GM18867 (cell line): ENCODE measurements at regions not wholly inside any gene's neighbourhood (a gene's known extent, or its start where the extent isn't known, plus 50 kb on each side); places are given as distances from the start of the nearest gene placed in this dataset.
"Not testable (repeated sequence)": the region's sequence is repeated elsewhere in the genome, so short reads cannot be mapped to it uniquely, and the experiment has no call there.

Source experiments
- ATAC-seq: cut with Tn5 transposase; IDR thresholded peaks from one replicate; pipeline ENCODE4 v1.9.1; 2021; ENCODE audit warnings: mild to moderate bottlenecking, moderate library complexity; ENCODE audit not compliant: unreplicated experiment

DNA sequence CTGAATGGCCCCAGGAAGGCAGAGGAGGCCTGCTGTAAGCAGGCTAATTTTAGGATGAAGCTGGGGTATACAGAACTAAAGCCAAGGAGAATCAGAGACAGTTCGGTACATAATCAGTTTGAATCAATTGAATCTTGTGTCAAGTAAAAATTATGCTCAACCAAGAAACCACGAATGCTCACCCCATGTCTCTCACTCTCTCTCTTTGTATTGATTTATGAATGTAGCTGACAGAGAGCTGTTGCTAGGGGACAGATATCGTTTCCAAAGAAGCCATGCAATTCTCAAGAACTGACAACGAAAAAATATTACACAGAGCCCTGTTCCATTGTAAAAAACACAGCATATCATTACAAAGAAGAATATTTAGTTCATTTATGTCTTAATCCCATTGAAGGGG lies 151.1 kb upstream of the PKP2 start:
- no peak for ATAC-seq

DNA sequence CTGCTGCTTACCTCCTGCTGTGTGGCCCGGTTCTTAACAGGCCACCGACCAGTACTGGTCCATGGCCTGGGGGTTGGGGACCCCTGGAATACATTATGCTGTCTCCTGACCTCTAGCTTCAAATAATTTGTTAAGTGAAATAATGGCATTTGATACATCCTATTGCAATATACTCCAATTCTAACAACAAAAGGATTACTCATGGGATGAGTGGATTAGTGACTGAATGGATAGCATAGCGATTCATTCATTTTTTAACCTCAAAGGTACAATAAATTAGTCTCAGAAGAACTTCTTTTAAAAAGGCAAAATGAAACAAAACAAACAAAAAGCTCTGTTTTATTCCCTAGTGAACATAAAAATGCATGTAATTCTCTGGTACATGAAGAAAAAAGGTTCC lies 147.9 kb upstream of the PKP2 start:
- ATAC-seq = no peak

DNA sequence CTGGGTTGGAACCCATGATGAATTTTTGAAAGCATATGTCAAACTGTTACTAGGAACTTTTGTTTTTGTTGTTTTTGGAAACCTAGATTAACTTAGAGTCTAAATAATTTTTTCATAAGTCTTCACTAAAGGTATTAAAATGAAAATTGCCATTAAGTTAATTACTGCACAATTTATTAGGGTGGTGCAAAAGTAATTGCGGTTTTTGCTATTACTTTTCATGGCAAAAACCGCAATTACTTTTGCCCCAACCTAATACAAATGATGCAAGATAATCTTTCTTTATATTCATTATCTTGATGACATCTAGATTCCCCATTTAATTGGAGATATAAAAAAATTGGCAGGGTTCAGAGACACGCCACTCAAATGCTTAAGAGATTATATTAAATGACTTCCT lies 145.0 kb upstream of the PKP2 start:
- no peak for ATAC-seq

DNA sequence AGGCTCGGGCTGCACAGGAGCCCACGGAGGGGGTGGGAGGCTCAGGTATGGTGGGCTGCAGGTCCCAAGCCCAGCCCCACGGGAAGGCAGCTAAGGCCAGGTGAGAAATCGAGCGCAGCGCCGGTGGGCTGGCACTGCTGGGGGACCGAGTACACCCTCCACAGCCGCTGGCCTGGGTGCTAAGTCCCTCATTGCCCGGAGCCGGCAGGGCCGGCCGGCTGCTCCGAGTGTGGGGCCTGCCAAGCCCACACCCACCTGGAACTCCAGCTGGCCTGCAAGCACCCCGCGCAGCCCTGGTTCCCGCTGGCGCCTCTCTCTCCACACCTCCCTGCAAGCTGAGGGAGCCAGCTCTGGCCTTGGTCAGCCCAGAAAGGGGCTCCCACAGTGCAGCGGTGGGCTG lies 137.4 kb upstream of the PKP2 start:
- not testable (repeated sequence) for ATAC-seq

DNA sequence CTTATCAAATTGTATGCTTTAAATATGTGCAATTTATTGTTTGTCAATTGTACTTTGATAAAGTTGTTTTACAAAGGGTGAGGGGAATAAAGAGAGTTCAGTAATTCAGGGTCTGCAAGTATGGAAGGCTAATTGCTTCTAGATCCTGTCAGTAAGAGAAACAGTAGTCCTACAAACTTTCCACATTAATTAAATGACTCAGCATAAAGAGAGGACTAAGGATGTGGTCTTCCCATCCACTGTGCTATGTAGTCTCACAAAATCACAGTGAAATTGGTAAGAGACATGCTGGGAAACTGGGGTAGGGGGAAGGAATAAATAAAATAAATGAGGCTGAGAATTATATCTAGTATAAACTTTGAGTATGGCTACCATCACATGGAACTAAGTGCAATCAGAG lies 130.2 kb upstream of the PKP2 start:
- ATAC-seq = no peak

DNA sequence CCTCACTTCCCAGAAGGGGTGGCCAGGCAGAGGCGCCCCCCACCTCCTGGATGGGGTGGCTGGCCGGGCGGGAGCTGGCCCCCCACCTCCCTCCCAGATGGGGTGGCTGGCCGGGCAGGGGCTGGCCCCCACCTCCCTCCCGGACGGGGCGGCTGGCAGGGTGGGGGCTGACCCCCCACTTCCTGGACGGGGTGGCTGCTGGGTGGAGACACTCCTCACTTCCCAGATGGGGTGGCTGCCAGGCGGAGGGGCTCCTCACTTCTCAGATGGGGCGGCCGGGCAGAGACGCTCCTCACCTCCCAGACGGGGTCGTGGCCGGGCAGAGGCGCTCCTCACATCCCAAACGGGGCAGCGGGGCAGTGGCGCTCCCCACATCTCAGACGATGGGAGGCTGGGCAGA lies 126.1 kb upstream of the PKP2 start:
- not testable (repeated sequence) for ATAC-seq

DNA sequence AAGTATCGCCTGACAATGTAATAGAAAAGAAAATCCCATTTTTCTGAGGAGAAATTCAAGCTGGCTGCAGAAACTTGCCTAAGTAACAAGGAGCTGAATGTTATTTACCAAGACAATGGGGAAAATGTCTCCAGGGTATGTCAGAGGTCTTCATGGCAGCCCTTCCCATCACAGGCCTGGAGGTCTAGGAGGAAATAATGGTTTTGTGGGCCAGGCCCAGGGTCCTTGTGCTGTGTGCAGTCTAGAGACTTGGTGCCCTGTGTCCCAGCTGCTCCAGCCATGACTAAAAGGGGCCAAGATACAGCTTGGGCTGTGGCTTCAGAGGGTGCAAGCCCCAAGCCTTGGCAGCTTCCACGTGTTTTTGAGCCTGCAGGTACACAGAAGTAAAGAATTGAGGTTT lies 120.5 kb upstream of the PKP2 start:
- not testable (repeated sequence) for ATAC-seq

DNA sequence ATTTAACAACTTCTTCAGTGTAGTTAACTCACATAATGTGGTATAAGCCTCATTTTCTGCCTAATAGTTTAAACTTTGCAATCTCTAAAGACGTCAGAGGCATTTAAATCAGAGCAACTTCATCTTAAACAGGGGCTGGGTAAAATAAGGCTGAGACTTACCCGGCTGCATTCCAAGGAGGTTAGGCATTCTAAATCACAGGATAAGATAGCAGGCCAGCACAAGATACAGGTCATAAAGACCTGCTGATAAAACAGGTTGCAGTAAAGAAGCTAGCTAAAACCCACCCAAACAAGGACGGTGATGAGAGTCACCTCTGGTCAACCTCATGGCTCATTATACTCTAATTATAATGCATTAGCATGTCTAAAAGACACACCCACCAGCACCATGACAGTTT lies 115.6 kb upstream of the PKP2 start:
- ATAC-seq = no peak

DNA sequence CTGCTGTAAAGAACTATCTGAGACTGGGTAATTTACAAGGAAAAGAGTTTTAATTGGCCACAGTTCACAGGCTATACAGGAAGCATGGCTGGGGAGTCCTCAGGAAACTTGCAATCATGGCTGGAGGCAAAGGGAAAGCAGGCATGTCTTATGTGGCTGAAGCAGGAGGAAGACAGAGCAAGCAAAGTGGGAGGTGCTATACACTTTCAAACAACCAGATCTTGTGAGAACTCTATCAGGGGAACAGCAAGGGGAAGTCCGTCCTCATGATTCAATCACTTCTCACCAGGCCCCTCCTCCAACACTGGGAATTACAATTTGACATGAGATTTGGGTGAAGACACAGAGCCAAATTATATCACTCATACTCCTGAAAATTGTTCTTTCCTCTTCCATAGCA lies 109.5 kb upstream of the PKP2 start:
- ATAC-seq = no peak

DNA sequence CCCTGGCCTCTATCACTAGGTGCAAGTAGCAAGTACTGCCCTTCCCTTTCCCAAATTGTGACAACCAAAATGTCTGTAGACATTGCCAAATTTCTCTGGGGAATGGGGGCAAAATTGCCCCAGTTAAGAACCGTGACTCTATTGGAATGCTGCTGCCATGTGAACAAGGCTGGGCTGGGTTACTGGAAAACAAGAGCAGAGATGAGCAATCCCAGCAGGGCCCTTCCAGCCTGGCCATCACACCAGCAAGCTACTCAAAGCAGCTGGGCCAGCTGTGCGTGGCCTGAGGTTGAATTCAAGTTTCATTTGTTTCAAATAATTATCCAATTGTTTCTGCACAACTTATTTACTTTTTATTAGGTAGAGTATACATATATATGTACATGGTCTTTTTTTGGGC lies 103.4 kb upstream of the PKP2 start:
- no peak for ATAC-seq

DNA sequence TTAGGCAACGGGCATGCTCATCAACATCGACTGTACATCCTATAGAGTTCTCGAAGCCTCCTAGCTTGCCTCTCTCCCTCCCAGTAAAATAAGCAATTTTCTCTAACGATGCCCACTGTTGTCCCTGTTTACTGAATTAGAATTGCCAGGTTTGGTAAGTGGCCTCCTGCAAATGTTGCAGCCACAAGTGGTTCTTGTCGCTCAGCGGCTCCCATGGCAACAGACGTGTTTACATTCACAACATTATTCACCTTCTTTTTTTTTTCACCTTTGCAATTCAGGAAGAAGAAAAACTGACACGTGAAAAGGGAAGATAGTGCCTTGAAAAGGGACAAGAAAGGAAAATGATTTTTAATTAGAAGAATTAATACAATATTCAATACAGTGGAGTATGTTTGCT lies 100.9 kb upstream of the PKP2 start:
- ATAC-seq = no peak

DNA sequence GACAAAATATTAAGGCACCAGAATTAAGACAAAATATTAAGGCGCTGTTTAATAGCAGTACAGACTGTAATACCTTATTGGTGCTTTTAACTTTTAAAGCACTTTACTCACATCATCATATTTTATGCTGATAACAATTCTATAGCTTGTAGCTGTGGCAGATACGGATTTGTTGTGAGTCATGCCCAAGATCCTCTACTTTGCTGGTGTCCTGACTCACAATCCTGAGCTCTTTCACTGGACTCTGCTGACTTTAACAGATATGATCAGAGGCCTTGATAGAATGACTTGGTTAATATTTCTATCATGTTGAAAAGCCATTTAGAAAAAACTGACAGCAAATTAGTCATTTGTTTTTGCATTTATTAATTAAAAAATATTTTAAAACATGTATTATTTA lies 99.0 kb upstream of the PKP2 start:
- no peak for ATAC-seq

DNA sequence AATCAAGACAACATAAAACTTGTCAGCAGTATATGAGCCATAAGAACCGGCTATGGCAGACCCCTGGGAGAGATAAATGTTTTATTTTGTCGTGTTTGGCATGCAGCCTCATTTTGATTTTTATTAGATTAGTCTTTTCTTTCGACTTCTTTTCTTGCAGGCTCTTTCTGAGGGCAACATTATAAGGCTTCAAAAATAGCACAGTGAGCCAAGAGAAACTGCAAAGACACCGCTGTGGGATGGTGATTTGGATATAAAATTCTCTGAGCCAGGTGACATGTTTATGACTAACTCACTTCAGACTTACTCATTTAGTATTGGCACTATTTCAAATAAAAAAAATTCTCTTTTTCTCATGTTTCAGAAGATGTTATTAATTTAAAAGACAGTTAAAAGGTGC lies 96.8 kb upstream of the PKP2 start:
- ATAC-seq = no peak

DNA sequence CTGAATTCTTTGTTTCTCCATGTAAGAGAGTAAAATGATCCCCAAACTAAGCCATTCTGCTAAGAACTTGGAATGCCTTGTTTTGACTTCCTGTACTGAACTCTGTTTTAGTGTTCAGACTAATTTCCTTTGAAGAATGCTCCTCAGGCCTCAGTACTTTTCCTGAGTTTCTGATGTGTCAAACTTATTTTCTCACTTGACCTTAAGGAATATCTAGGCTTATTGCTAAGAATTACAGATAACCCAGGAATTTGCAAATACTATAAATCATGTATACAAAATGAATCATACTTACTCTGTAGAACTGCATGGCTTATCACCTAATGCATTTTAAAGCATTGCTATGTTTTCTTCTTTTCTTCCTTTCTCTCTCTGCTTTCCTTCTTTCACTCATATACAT lies 93.1 kb upstream of the PKP2 start:
- no peak for ATAC-seq

DNA sequence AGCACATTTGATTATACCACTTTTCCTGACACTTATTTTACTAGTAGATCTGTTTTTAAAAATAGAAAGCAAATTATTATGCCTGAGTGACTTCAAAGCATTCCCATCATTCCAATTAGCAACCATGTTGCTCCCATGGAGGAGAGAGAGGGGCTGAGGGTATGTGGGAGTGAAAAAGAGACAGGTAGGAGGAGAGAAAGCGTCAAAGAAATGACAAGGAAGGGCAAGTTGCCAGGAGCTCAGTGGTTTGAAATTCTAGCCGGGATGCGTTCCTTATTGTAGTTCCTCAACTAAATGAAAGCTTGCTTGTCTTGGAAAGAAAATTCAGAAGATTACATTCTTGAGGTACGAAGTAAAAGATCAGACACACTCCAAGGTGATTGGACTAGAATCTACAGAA lies 92.4 kb upstream of the PKP2 start:
- no peak for ATAC-seq

DNA sequence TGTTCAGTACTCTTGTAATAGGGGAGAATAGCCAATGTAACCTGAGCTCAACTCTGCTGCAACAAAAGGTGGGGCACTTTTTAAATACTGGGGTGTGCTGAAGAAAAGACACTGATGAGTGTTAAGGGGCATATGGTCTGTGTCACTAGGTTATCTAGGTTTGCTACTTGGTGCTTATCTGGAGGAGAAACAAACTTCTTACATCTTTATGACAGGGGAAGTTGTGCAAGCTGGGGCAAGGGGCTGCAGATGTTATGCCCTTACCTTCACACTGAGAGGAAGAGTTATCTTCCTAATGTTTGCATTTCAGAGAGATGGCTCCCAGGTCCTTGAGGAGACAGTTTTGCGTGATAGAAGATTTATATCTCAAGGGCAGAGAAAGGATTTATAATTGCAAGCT lies 90.9 kb upstream of the PKP2 start:
- no peak for ATAC-seq

DNA sequence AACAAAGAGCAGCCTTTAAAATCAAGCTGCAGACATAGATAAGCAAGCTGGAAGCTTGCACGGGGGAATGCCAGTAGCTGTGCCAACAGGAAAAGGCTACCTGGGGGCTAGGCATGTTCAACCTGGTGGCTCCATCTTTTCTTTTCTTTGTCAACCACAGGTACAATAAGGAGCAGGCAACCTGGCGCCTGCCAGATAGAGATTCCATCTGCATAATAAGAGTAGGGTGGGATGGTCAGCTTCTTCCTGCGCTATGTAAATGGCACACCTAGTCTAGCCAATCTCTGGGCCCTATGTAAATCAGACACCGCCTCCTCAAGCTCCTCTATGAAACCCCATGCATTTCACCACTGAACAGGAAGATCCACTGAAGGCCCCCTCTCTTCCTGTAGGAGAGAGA lies 87.4 kb upstream of the PKP2 start:
- ATAC-seq = no peak

DNA sequence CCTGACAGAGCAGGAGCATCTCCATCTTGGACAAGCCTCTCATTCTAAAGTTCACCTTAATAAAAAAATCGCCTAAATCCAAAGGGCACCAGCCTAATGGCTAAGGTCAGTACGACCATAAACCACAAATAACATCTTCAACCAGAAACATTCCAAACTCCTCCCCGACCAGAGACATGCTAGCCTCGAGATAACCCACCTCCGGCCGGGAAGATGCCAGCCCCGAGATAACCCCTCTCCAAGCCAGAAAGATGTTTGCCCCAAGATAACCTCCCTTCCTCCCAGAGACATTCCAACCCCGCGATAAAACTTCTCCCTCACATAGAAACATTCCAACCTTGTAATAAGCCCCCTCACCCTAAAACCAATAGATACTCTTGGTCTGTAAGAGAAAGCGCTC lies 86.8 kb upstream of the PKP2 start:
- no peak for ATAC-seq

DNA sequence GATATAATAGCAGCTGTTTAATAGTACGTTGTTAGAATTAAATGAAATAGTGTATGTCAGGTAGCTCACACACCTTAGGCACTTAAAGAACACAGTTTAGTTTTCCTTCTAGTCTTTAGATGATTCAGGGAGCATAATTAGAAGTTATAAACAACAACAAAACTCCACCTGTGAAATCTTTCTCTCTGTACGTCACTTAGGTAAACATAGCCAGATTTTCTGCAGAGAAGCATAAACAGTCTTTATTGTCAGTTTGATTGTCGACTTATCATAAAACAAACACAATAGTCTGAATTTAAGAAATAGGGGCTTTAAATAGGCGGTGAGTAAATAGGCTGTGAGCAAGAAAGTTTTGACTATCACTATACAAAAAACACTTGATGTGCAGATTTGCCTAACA lies 84.6 kb upstream of the PKP2 start:
- ATAC-seq = no peak

DNA sequence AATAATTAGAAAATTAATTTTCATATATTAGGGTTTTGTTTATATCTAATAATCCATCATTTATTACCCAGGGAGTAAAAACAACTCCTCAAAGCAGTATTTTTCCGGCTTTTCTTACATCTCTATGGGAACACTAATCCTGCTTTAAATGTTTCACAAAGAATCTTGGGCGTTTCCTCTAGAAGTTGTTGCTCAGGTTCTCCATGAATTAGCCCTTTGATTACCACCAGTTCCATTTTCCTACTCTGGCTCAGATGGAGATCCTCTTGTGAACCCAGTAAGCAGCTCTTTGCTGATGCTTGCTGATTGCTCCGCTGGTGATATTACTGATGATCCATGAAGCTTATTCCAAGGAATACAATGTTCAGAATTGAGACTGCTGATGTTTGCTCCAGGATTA lies 78.5 kb upstream of the PKP2 start:
- ATAC-seq = no peak

DNA sequence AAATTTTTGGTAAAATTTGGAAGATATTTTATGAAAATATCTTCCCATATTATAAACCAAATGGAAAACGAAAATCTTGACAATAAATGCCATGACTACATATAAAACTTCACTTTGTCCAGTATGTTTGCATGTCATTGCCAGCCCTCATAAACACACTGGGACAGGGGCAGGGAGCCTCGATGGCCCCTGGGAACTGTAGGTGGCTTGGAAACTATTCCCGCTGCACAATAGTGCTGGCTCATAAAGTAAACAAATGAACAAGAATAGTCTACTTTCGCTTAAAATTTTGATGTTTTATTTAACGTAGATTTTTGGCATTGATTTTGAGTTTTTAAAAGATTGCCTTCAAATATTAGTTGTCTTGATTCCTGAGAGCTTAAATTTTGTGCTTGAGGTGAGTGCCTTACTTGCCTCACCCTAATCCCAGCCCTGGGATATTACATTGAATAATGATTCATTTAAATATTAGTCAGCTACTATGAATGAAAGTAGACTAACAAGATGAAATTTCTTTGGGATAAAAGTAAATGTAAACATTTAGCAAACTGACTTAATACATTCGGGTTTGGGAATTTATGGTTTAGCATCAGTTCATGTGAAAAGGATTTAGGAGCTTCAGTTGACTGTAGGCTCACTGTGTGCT lies 74.0 kb upstream of the PKP2 start:
- no peak for ATAC-seq

DNA sequence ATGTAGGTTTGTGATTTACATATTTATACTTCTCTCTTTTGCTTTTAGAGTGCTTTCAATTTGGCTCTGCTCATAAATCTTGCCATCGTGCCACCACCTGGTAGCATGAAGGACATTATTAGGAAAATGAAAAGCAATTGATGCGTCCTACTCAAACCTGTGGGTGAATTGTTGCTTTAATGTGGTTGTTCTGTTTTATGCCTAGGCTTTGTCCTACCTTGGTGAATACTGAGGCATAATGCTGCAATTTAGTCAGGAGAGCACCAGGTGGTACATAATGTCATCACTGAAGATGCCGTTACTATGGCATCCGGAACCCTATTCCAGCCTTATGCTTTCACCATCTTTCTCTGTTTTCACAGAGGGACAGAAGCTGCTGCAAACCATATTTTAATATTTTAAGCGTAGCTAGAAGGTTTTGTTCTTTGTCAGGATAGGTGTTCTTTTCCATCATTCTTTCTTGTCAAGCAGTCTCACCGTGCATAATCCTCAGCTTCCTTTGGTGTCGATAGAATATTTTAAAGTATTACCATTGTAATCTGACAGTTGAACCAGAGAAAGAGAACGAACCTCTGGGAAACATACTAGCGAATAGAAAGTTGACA lies 68.5 kb upstream of the PKP2 start:
- no peak for ATAC-seq

DNA sequence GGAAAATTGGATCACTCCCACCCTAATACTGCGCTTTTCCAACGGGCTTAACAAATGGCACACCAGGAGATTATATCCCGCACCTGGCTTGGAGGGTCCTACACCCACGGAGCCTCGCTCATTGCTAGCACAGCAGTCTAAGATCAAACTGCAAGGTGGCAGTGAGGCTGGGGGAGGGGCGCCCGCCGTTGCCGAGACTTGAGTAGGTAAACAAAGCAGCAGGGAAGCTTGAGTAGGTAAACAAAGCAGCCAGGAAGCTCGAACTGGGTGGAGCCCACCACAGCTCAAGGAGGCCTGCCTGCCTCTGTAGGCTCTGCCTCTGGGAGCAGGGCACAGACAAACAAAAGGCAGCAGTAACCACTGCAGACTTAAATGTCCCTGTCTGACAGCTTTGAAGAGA lies 59.8 kb upstream of the PKP2 start:
- ATAC-seq = not testable (repeated sequence)
